GM23248 (cell line): ENCODE measurements at regions not wholly inside any gene's neighbourhood (a gene's known extent, or its start where the extent isn't known, plus 50 kb on each side); places are given as distances from the start of the nearest gene placed in this dataset.

Source experiments
- DNase-seq: peaks from one replicate; pipeline ENCODE4 v3.0.0-alpha.2; 2015
- H2AFZ ChIP-seq: fragments of 200-600 bp; sonication (generic); 2 replicates; pipeline ENCODE4 v1.6.1; 2016; ENCODE audit warnings: antibody characterized with exemption
- H3F3A ChIP-seq: fragments of 200-600 bp; sonication (generic); 2 replicates; pipeline ENCODE4 v1.6.1; 2016; ENCODE audit warnings: mild to moderate bottlenecking, antibody characterized with exemption, mixed run types; ENCODE audit not compliant: insufficient read depth
- H3K27ac ChIP-seq: fragments of 200-600 bp; sonication (generic); 2 replicates; pipeline ENCODE4 v1.5.1; 2016; ENCODE audit warnings: mild to moderate bottlenecking
- H3K27me3 ChIP-seq: fragments of 200-600 bp; sonication (generic); replicated peaks from 2 replicates; pipeline ENCODE4 v1.6.1; 2016; ENCODE audit warnings: mild to moderate bottlenecking; ENCODE audit not compliant: insufficient read depth
- H3K36me3 ChIP-seq: fragments of 200-600 bp; sonication (generic); 2 replicates; pipeline ENCODE4 v1.6.1; 2016; ENCODE audit warnings: low read depth, mild to moderate bottlenecking
- H3K4me1 ChIP-seq: fragments of 200-600 bp; sonication (generic); 2 replicates; pipeline ENCODE4 v1.6.1; 2016; ENCODE audit warnings: mild to moderate bottlenecking; ENCODE audit not compliant: insufficient read depth
- H3K4me2 ChIP-seq: fragments of 200-600 bp; sonication (generic); one replicate; pipeline ENCODE4 v1.6.1; 2016; ENCODE audit warnings: mild to moderate bottlenecking; ENCODE audit not compliant: unreplicated experiment
- H3K4me3 ChIP-seq: fragments of 200-600 bp; sonication (generic); 2 replicates; pipeline ENCODE4 v1.5.1; 2016; ENCODE audit warnings: mild to moderate bottlenecking
- H3K79me2 ChIP-seq: fragments of 200-600 bp; sonication (generic); 2 replicates; pipeline ENCODE4 v1.6.1; 2016; ENCODE audit warnings: mild to moderate bottlenecking; ENCODE audit not compliant: insufficient read depth
- H3K9ac ChIP-seq: fragments of 200-600 bp; sonication (generic); 2 replicates; pipeline ENCODE4 v1.6.1; 2016; ENCODE audit warnings: mild to moderate bottlenecking
- H3K9me2 ChIP-seq: fragments of 200-600 bp; sonication (generic); 2 replicates; pipeline ENCODE4 v1.6.1; 2016; ENCODE audit warnings: mixed run types, mild to moderate bottlenecking, moderate library complexity; ENCODE audit not compliant: insufficient read depth
- H3K9me3 ChIP-seq: fragments of 200-600 bp; sonication (generic); one replicate; pipeline ENCODE4 v1.6.1; 2017; ENCODE audit warnings: low read depth
- H4K20me1 ChIP-seq: fragments of 200-600 bp; sonication (generic); 2 replicates; pipeline ENCODE4 v1.6.0; 2016; ENCODE audit not compliant: insufficient read depth
- EZH2 ChIP-seq: fragments of 200-600 bp; sonication (generic); IDR thresholded peaks from 2 replicates; pipeline ENCODE4 v1.6.1; 2018; ENCODE audit warnings: antibody characterized with exemption, mild to moderate bottlenecking; ENCODE audit not compliant: insufficient read depth, poor library complexity, severe bottlenecking
- EZH2phosphoT487 ChIP-seq: fragments of 200-600 bp; sonication (generic); IDR thresholded peaks from 2 replicates; pipeline ENCODE4 v1.6.1; 2018; ENCODE audit warnings: antibody characterized with exemption, moderate library complexity, mild to moderate bottlenecking, low read depth; ENCODE audit not compliant: insufficient read depth
- WGBS, 2 experiments: methylation state at CpG; one replicate each; pipeline ENCODE4 v1.1.6; 2015 to 2017; ENCODE audit warnings: low lambda C conversion rate in 2 of 2, low coverage in 1 of 2; ENCODE audit errors: missing lambda C conversion rate in 2 of 2; 5-methylcytosine and 5-hydroxymethylcytosine counted together
- in situ Hi-C: fragments of 300-500 bp; cut with MboI; formaldehyde crosslinking; loops from 2 replicates; pipeline ENCODE4 v1.15.0; 2020

- no peaks in the 10 kb centered on the region for H3K4me1 ChIP-seq
- no peak overlapping the region for H3K4me2 ChIP-seq
- 92 to 99% methylated on average over 3 of the region's 3 CpGs for WGBS, 2 experiments
- in situ Hi-C loops, result no loop called here
- DNase-seq, result no peak
- TF ChIP-seq EZH2, result no peak
- no peak for TF ChIP-seq EZH2phosphoT487
- no peak overlapping the region for H3K9ac ChIP-seq
- no peak overlapping the region for H3K27ac ChIP-seq
- no peaks in the 10 kb centered on the region for H4K20me1 ChIP-seq
- H3F3A ChIP-seq, result no peaks in the 10 kb centered on the region
- no peaks in the 10 kb centered on the region for H3K9me2 ChIP-seq
- no peaks in the 10 kb centered on the region for H3K36me3 ChIP-seq
- no peaks in the 10 kb centered on the region for H3K9me3 ChIP-seq
- H2AFZ ChIP-seq, result no peak overlapping the region
- H3K27me3 ChIP-seq, result no peaks in the 10 kb centered on the region
- no peaks in the 10 kb centered on the region for H3K79me2 ChIP-seq
- H3K4me3 ChIP-seq, result no peak overlapping the region
Observed at GRCh38 chr4:125003840-125004239, 291.3 kb upstream of the ANKRD50 start.

GRCh38 chr4:124997991-124998390, 285.5 kb upstream of the ANKRD50 start:
- no peak overlapping the region for H2AFZ ChIP-seq
- no peaks in the 10 kb centered on the region for H3F3A ChIP-seq
- no peak overlapping the region for H3K9ac ChIP-seq
- no peaks in the 10 kb centered on the region for H3K4me1 ChIP-seq
- no peaks in the 10 kb centered on the region for H3K9me3 ChIP-seq
- no peak overlapping the region for H3K4me2 ChIP-seq
- H3K36me3 ChIP-seq, result no peaks in the 10 kb centered on the region
- in situ Hi-C loops, result no loop called here
- H3K79me2 ChIP-seq, result no peaks in the 10 kb centered on the region
- H4K20me1 ChIP-seq, result no peaks in the 10 kb centered on the region
- no peaks in the 10 kb centered on the region for H3K27me3 ChIP-seq
- H3K27ac ChIP-seq, result no peak overlapping the region
- H3K4me3 ChIP-seq, result no peak overlapping the region
- no peak for DNase-seq
- no peaks in the 10 kb centered on the region for H3K9me2 ChIP-seq
- no peak for TF ChIP-seq EZH2phosphoT487

- no peak overlapping the region for H3K4me3 ChIP-seq
- H3K4me1 ChIP-seq, result no peaks in the 10 kb centered on the region
- no peak for DNase-seq
- no peak overlapping the region for H2AFZ ChIP-seq
- WGBS, 2 experiments, result 98 to 100% methylated on average over 1 of the region's 1 CpG
- no peak overlapping the region for H3K27ac ChIP-seq
- no peaks in the 10 kb centered on the region for H4K20me1 ChIP-seq
- in situ Hi-C loops, result no loop called here
- TF ChIP-seq EZH2, result no peak
- no peak for TF ChIP-seq EZH2phosphoT487
- no peaks in the 10 kb centered on the region for H3K79me2 ChIP-seq
- H3K9me3 ChIP-seq, result no peaks in the 10 kb centered on the region
- H3K9ac ChIP-seq, result no peak overlapping the region
- H3F3A ChIP-seq, result no peaks in the 10 kb centered on the region
- H3K9me2 ChIP-seq, result no peaks in the 10 kb centered on the region
- no peak overlapping the region for H3K4me2 ChIP-seq
- H3K36me3 ChIP-seq, result no peaks in the 10 kb centered on the region
- H3K27me3 ChIP-seq, result no peaks in the 10 kb centered on the region
Observed at GRCh38 chr4:124997124-124997523, 284.6 kb upstream of the ANKRD50 start.

GRCh38 chr4:124993838-124994237, 281.3 kb upstream of the ANKRD50 start:
- H2AFZ ChIP-seq, result no peak overlapping the region
- WGBS, 2 experiments, result 51 to 60% methylated on average over 2 of the region's 2 CpGs

GRCh38 chr4:124990398-124990797, 277.9 kb upstream of the ANKRD50 start:
- no peaks in the 10 kb centered on the region for H3K36me3 ChIP-seq
- H3K4me1 ChIP-seq, result no peaks in the 10 kb centered on the region
- no peaks in the 10 kb centered on the region for H3F3A ChIP-seq
- no peaks in the 10 kb centered on the region for H3K9me2 ChIP-seq
- no peak overlapping the region for H2AFZ ChIP-seq
- 86 to 93% methylated on average over 2 of the region's 2 CpGs for WGBS, 2 experiments
- TF ChIP-seq EZH2 (no peak), EZH2phosphoT487 (no peak)
- no peaks in the 10 kb centered on the region for H3K9me3 ChIP-seq
- H3K79me2 ChIP-seq, result no peaks in the 10 kb centered on the region
- H3K4me2 ChIP-seq, result no peak overlapping the region
- H3K27ac ChIP-seq, result no peak overlapping the region
- H3K27me3 ChIP-seq, result no peaks in the 10 kb centered on the region
- no peaks in the 10 kb centered on the region for H4K20me1 ChIP-seq
- no peak overlapping the region for H3K9ac ChIP-seq
- DNase-seq, result no peak
- in situ Hi-C loops, result no loop called here
- no peak overlapping the region for H3K4me3 ChIP-seq

More at GRCh38 chr4:124993838-124994237, 281.3 kb upstream of the ANKRD50 start:
- H3K4me1 ChIP-seq, result no peaks in the 10 kb centered on the region
- in situ Hi-C loops, result no loop called here
- H3K4me2 ChIP-seq, result no peak overlapping the region
- H3F3A ChIP-seq, result no peaks in the 10 kb centered on the region
- no peaks in the 10 kb centered on the region for H3K36me3 ChIP-seq
- H4K20me1 ChIP-seq, result no peaks in the 10 kb centered on the region
- H3K9me2 ChIP-seq, result no peaks in the 10 kb centered on the region
- TF ChIP-seq EZH2phosphoT487 (no peak), EZH2 (no peak)
- H3K79me2 ChIP-seq, result no peaks in the 10 kb centered on the region
- DNase-seq, result no peak
- H3K9me3 ChIP-seq, result no peaks in the 10 kb centered on the region
- H3K9ac ChIP-seq, result no peak overlapping the region
- no peaks in the 10 kb centered on the region for H3K27me3 ChIP-seq
- H3K27ac ChIP-seq, result no peak overlapping the region
- no peak overlapping the region for H3K4me3 ChIP-seq
